ENCODE measurements at regions not wholly inside any gene's neighbourhood (a gene's known extent, or its start where the extent isn't known, plus 50 kb on each side); places are given as distances from the start of the nearest gene placed in this dataset.

DNA sequence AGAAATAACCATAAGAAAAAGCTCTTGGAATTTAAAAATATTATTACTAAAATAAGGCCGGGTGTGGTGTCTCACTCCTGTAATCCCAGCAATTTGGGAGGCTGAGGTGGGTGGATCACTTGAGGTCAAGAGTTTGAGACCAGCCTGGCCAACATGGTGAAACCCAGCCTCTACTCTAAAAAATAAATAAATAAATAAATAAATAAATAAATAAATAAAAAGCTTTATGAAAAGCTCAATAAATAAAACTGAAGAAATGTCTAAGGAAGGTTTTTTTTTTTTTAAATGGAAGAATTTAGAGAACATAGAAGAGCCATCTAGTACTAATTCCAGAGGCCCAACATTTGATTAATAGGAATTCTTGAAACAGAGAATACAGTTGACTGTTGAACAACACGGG is 249.1 kb upstream of the PROX1 start:
- Histone ChIP-seq H3K27ac (ENCODE audit: low read depth in 1 of 3, low read length in 2 of 3) (no peak overlapping the region), H3K36me3 (ENCODE audit: control insufficient read depth in 3 of 3, insufficient read depth in 2 of 3, low read depth in 1 of 3, low read length in 3 of 3) (no peaks in the 10 kb centered on the region), H3K9me3 (ENCODE audit: control insufficient read depth in 2 of 2, insufficient read depth in 1 of 2, low read depth in 1 of 2, low read length in 1 of 2) (no peaks in the 10 kb centered on the region), H3K4me1 (ENCODE audit: control insufficient read depth in 3 of 3, insufficient read depth in 2 of 3, low read depth in 1 of 3, low read length in 2 of 3) (no peaks in the 10 kb centered on the region), H3K4me3 (ENCODE audit: low read depth in 1 of 3, low read length in 3 of 3) (no peak overlapping the region), H3K27me3 (ENCODE audit: control insufficient read depth in 3 of 3, insufficient read depth in 3 of 3, low read length in 3 of 3) (peaks cover 0 to 2% (median 0%) of the 10 kb centered on the region in 3 donors)
- no peak for FAIRE-seq
- no peak for DNase-seq
- WGBS, 3 donors: 84 to 89% (median 87%) methylated on average over 2 of the region's 2 CpGs

DNA sequence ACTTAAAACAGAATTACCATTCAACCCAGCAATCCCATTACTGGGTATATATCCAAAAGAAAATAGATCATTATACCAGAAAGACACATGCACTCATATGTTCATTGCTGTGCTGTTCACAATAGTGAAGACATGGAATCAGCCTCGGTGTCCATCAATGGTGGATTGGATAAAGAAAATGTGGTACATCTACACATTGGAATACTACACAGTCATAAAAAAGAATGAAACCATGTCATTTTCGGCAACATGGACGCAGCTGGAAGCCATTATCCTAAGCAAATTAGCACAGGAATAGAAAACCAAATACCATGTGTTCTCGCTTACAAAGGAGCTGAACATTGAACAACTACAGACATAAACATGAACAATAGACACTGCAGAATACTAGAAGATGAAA is 244.8 kb upstream of the PROX1 start:
- no peak for DNase-seq
- Histone ChIP-seq H3K4me3 (ENCODE audit: low read depth in 1 of 3, low read length in 3 of 3) (no peak overlapping the region), H3K27ac (ENCODE audit: low read depth in 1 of 3, low read length in 2 of 3) (no peak overlapping the region), H3K27me3 (ENCODE audit: control insufficient read depth in 3 of 3, insufficient read depth in 3 of 3, low read length in 3 of 3) (peaks cover 0 to 2% (median 0%) of the 10 kb centered on the region in 3 donors), H3K36me3 (ENCODE audit: control insufficient read depth in 3 of 3, insufficient read depth in 2 of 3, low read depth in 1 of 3, low read length in 3 of 3) (no peaks in the 10 kb centered on the region), H3K4me1 (ENCODE audit: control insufficient read depth in 3 of 3, insufficient read depth in 2 of 3, low read depth in 1 of 3, low read length in 2 of 3) (no peaks in the 10 kb centered on the region), H3K9me3 (ENCODE audit: control insufficient read depth in 2 of 2, insufficient read depth in 1 of 2, low read depth in 1 of 2, low read length in 1 of 2) (no peaks in the 10 kb centered on the region)
- FAIRE-seq: no peak
- WGBS, 3 donors: 72 to 81% (median 81%) methylated on average over 4 of the region's 4 CpGs

DNA sequence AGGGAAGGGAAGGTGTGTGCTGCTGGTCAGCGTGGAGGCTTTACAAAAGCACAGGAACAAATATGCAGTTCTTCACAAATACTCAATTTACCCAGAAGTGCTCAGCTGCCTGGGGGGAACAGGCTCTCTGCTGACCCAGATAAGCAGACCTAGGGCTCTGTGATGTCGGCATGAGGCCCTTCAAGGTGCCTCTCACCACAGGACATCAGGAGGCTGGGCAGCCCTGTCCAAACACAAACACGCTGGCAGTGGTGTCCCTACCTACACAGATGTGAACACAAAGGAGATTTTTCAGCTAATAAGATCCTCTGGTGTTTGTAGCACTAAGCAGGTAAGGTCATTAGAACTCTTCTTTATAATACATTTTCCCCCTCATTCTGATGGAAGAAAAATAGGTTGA is 243.0 kb upstream of the PROX1 start:
- Histone ChIP-seq H3K27me3 (ENCODE audit: control insufficient read depth in 3 of 3, insufficient read depth in 3 of 3, low read length in 3 of 3) (peaks cover 0 to 2% (median 0%) of the 10 kb centered on the region in 3 donors), H3K4me3 (ENCODE audit: low read depth in 1 of 3, low read length in 3 of 3) (no peak overlapping the region), H3K4me1 (ENCODE audit: control insufficient read depth in 3 of 3, insufficient read depth in 2 of 3, low read depth in 1 of 3, low read length in 2 of 3) (no peaks in the 10 kb centered on the region), H3K36me3 (ENCODE audit: control insufficient read depth in 3 of 3, insufficient read depth in 2 of 3, low read depth in 1 of 3, low read length in 3 of 3) (no peaks in the 10 kb centered on the region), H3K9me3 (ENCODE audit: control insufficient read depth in 2 of 2, insufficient read depth in 1 of 2, low read depth in 1 of 2, low read length in 1 of 2) (no peaks in the 10 kb centered on the region), H3K27ac (ENCODE audit: low read depth in 1 of 3, low read length in 2 of 3) (no peak overlapping the region)
- FAIRE-seq (no peak), DNase-seq (no peak)
- 60 to 82% (median 74%) methylated on average over 3 of the region's 3 CpGs for WGBS, 3 donors

DNA sequence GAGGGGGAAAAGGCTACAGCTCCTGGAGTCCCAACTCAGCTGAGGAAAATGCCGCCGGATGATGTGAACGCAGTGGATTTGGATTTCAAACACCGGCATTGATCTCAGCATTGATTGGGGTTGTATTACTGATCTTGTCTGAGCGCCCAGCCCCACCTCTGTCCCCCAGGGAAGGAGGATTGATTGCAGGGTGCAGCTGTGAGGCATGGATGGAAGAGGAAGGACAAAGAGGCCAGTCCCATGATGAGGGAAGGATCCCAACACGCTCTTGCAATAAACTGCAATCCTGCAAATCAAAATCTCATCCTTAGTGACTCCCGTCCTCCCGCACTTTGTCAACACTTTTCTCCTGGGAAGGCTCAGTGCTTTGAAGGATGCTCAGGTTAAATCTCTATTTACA is 242.3 kb upstream of the PROX1 start:
- FAIRE-seq (no peak), DNase-seq (no peak)
- peaks cover 0 to 2% (median 0%) of the 10 kb centered on the region in 3 donors for H3K27me3 ChIP-seq (ENCODE audit: control insufficient read depth in 3 of 3, insufficient read depth in 3 of 3, low read length in 3 of 3)
- no peaks in the 10 kb centered on the region for H3K4me1 ChIP-seq (ENCODE audit: control insufficient read depth in 3 of 3, insufficient read depth in 2 of 3, low read depth in 1 of 3, low read length in 2 of 3)
- no peak overlapping the region for H3K27ac ChIP-seq (ENCODE audit: low read depth in 1 of 3, low read length in 2 of 3)
- no peaks in the 10 kb centered on the region for H3K9me3 ChIP-seq (ENCODE audit: control insufficient read depth in 2 of 2, insufficient read depth in 1 of 2, low read depth in 1 of 2, low read length in 1 of 2)
- WGBS, 3 donors: 84 to 91% (median 89%) methylated on average over 8 of the region's 8 CpGs
- H3K36me3 ChIP-seq (ENCODE audit: control insufficient read depth in 3 of 3, insufficient read depth in 2 of 3, low read depth in 1 of 3, low read length in 3 of 3): no peaks in the 10 kb centered on the region
- no peak overlapping the region for H3K4me3 ChIP-seq (ENCODE audit: low read depth in 1 of 3, low read length in 3 of 3)

DNA sequence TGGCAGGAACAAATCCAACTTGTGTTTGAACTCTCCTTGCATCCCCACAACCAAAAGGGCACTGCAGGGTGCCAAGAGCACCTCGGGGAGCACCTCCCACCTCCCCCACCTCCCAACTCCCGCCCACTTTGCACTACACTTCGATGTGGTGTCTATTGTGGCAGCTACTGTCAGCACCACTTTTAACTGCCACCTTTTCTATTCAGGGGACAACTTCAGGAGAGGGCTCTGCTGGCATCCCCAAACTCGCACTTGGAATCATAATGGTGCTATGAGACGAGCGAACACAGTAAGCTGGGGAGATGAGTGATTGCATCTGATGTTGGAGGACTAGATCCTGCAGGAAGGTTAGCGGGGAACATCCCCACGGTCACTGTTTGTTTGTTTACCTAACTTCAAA is 238.2 kb upstream of the PROX1 start:
- H3K36me3 ChIP-seq (ENCODE audit: control insufficient read depth in 3 of 3, insufficient read depth in 2 of 3, low read depth in 1 of 3, low read length in 3 of 3): no peaks in the 10 kb centered on the region
- peaks cover 0 to 6% of the 10 kb centered on the region in 2 donors for H3K9me3 ChIP-seq (ENCODE audit: control insufficient read depth in 2 of 2, insufficient read depth in 1 of 2, low read depth in 1 of 2, low read length in 1 of 2)
- H3K27me3 ChIP-seq (ENCODE audit: control insufficient read depth in 3 of 3, insufficient read depth in 3 of 3, low read length in 3 of 3): no peaks in the 10 kb centered on the region
- no peaks in the 10 kb centered on the region for H3K4me1 ChIP-seq (ENCODE audit: control insufficient read depth in 3 of 3, insufficient read depth in 2 of 3, low read depth in 1 of 3, low read length in 2 of 3)
- FAIRE-seq (no peak), DNase-seq (no peak)
- H3K27ac ChIP-seq (ENCODE audit: low read depth in 1 of 3, low read length in 2 of 3): no peak overlapping the region
- WGBS, 3 donors: 71 to 86% (median 74%) methylated on average over 8 of the region's 8 CpGs
- H3K4me3 ChIP-seq (ENCODE audit: low read depth in 1 of 3, low read length in 3 of 3): no peak overlapping the region

DNA sequence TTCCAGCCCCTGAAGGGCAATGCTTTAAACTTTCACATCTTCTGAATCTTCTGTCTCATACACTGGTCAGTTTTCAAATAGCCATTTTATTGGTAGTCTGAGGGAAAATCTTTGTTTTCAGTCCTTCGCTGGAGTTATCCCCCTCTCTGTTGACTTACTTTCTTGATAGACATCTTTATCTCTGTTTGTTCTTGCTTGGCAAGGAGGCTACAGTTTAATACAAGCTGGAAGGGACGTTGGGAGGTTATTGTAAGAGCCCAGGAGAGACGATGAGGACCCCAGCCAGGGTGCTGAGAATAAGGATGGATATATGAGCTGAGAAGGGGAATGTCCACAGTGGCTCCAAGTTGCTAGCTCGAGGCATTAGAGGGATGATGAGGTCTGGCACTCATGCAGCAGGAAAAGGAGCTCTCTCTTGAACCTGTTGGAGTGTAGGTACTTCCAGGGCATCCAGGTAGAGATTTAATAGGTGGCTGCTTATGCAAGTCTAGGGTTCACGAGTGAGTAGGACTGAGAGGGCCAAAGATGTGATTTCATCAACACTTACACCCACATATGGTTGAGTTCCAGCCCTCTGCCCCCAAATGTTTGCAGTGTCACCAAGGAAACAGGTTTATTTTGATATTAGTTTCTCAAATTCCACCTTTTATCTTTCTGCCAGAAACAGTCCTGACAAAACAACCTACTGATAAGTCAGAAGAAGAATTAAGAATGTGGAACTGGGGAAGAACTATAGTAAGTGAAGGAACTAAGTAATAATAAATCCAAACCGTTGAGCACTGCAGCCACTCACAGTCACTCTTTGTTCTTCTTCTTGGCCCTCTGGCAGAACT is 237.3 kb upstream of the PROX1 start:
- no peak for FAIRE-seq
- H3K4me3 ChIP-seq (ENCODE audit: low read depth in 1 of 3, low read length in 3 of 3): no peak overlapping the region
- H3K4me1 ChIP-seq (ENCODE audit: control insufficient read depth in 3 of 3, insufficient read depth in 2 of 3, low read depth in 1 of 3, low read length in 2 of 3): no peaks in the 10 kb centered on the region
- WGBS, 3 donors: 15 to 42% (median 28%) methylated on average over 6 of the region's 6 CpGs
- peak in 1 of 2 donors; percentile 6 for DNase-seq
- no peaks in the 10 kb centered on the region for H3K27me3 ChIP-seq (ENCODE audit: control insufficient read depth in 3 of 3, insufficient read depth in 3 of 3, low read length in 3 of 3)
- no peak overlapping the region for H3K27ac ChIP-seq (ENCODE audit: low read depth in 1 of 3, low read length in 2 of 3)
- peaks cover 0 to 6% of the 10 kb centered on the region in 2 donors for H3K9me3 ChIP-seq (ENCODE audit: control insufficient read depth in 2 of 2, insufficient read depth in 1 of 2, low read depth in 1 of 2, low read length in 1 of 2)
- H3K36me3 ChIP-seq (ENCODE audit: control insufficient read depth in 3 of 3, insufficient read depth in 2 of 3, low read depth in 1 of 3, low read length in 3 of 3): no peaks in the 10 kb centered on the region

DNA sequence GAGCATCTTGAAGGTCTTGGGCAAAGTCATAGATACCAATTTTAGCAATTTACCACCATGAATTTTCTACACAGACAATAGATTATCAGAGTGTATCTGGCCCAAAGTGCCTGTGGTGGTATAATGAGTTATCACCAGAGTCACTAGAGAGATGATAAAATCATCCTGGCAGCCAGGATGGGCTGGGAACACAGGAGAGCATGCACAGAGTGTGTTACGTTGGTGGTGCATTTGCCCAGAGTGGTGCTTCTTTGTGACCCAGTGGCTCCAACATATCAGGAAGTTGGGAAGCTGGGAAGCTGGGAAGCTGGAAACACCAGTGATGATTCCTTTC is 236.7 kb upstream of the PROX1 start:
- Histone ChIP-seq H3K9me3 (ENCODE audit: control insufficient read depth in 2 of 2, insufficient read depth in 1 of 2, low read depth in 1 of 2, low read length in 1 of 2) (peaks cover 0 to 6% of the 10 kb centered on the region in 2 donors), H3K27me3 (ENCODE audit: control insufficient read depth in 3 of 3, insufficient read depth in 3 of 3, low read length in 3 of 3) (no peaks in the 10 kb centered on the region), H3K4me1 (ENCODE audit: control insufficient read depth in 3 of 3, insufficient read depth in 2 of 3, low read depth in 1 of 3, low read length in 2 of 3) (no peaks in the 10 kb centered on the region), H3K36me3 (ENCODE audit: control insufficient read depth in 3 of 3, insufficient read depth in 2 of 3, low read depth in 1 of 3, low read length in 3 of 3) (no peaks in the 10 kb centered on the region), H3K4me3 (ENCODE audit: low read depth in 1 of 3, low read length in 3 of 3) (no peak overlapping the region), H3K27ac (ENCODE audit: low read depth in 1 of 3, low read length in 2 of 3) (no peak overlapping the region)
- DNase-seq: no peak
- no peak for FAIRE-seq
- WGBS, 3 donors: 70 to 81% (median 76%) methylated on average over 1 of the region's 1 CpG

DNA sequence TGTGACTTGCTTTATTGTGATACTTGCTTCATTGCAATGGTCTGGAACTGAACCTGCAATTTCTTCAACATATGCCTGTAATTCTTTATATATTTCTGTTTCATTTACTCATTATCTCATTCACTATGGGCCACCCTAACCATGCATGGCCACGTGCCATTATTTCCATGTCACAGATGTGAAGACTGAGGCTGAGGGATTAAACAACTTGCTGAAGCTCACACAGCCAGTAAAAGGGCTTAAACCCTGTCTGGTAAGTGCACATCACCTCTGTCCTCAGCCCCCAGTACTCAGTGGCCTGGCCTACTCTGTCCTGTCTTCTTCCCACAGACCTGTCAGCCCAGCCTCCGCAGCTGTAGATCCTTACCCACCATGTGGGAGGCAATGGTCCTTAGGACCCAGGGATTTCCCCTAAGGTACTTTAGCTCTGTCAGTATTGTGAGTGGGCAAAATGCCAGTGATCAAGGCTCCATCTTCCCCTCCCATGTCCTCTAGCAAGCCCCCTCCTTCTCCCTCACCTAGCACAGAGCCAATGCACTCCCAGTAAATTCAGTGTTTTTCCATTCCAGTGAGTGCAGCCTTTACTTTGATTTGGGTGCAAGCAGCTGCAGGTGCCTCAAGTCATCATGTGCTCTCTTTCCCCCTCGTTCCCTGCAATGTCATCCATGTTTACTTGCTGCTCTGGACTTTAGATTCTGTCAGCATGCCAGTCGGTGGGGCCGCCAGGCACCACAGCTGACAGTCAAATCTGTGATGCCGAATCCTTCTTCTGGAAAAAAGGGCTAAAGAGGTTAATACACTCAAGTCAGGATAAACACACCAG is 228.2 kb upstream of the PROX1 start:
- DNase-seq (peak; percentile 39 to 73), FAIRE-seq (no peak)
- no peaks in the 10 kb centered on the region for H3K27me3 ChIP-seq (ENCODE audit: control insufficient read depth in 3 of 3, insufficient read depth in 3 of 3, low read length in 3 of 3)
- peak overlapping the region in 1 of 3 donors; percentile 25 for H3K27ac ChIP-seq (ENCODE audit: low read depth in 1 of 3, low read length in 2 of 3)
- WGBS, 3 donors: 18 to 40% (median 34%) methylated on average over 6 of the region's 6 CpGs
- no peaks in the 10 kb centered on the region for H3K9me3 ChIP-seq (ENCODE audit: control insufficient read depth in 2 of 2, insufficient read depth in 1 of 2, low read depth in 1 of 2, low read length in 1 of 2)
- H3K4me3 ChIP-seq (ENCODE audit: low read depth in 1 of 3, low read length in 3 of 3): no peak overlapping the region
- H3K4me1 ChIP-seq (ENCODE audit: control insufficient read depth in 3 of 3, insufficient read depth in 2 of 3, low read depth in 1 of 3, low read length in 2 of 3): peaks cover 0 to 5% (median 0%) of the 10 kb centered on the region in 3 donors
- no peaks in the 10 kb centered on the region for H3K36me3 ChIP-seq (ENCODE audit: control insufficient read depth in 3 of 3, insufficient read depth in 2 of 3, low read depth in 1 of 3, low read length in 3 of 3)

Measured in small intestine (tissue), 7 donors.